ENCODE measurements at regions not wholly inside any gene's neighbourhood (a gene's known extent, or its start where the extent isn't known, plus 50 kb on each side); places are given as distances from the start of the nearest gene placed in this dataset.
A peak's percentile ranks its signal among the peaks of the same experiment; 100 is the strongest.
"Not testable (repeated sequence)": the region's sequence is repeated elsewhere in the genome, so short reads cannot be mapped to it uniquely, and the experiment has no call there.

GRCh38 chr13:90891329-90891728 lies 456.2 kb upstream of the MIR17HG start:
- ATAC-seq (no peak), DNase-seq (ENCODE audit: extremely low read depth in 1 of 4, low spot score in 3 of 4) (no peak), FAIRE-seq (no peak)
- no peaks in the 10 kb centered on the region for H3K9me1 ChIP-seq (ENCODE audit: control insufficient read depth, insufficient read depth, low read length)
- H3K4me3 ChIP-seq: no peak overlapping the region
- no peaks in the 10 kb centered on the region; the same call in 1 of the 2 replicates for H3K9me3 ChIP-seq (replicated peaks; ENCODE audit: control insufficient read depth, insufficient read depth, low read depth, low read length)
- ChIA-PET POLR2A (no interaction called here), CTCF (ENCODE audit: low intra/inter-chr PET ratio) (no interaction called here)
- TF ChIP-seq ZNF699 (CRISPR knock-in tag; IDR thresholded peaks at IDR 0.05; ENCODE audit: insufficient replicate concordance) (peak; percentile 43), ZNF121 (CRISPR knock-in tag; conservative IDR thresholded peaks at IDR 0.05) (0 out of 2 replicates have a peak, but pooled peaks have one; percentile 22), ZNF76 (CRISPR knock-in tag; IDR thresholded peaks at IDR 0.05; ENCODE audit: borderline replicate concordance) (no peak), CREBBP (IDR thresholded peaks at IDR 0.05; ENCODE audit: low read depth, low read length) (peak; percentile 56)
- 0% methylated on average over 2 of the region's 2 CpGs for WGBS (ENCODE audit: insufficient coverage, low coverage, missing lambda C conversion rate)
- no peaks in the 10 kb centered on the region for H3K27me3 ChIP-seq (ENCODE audit: control insufficient read depth in 2 of 2, insufficient read depth in 2 of 2, low read length in 2 of 2)
- no peak overlapping the region for H3K27ac ChIP-seq (ENCODE audit: extremely low read depth, low read depth, low read length)
- no TSS peak for BruUV-seq (replicated peaks)
- no peak overlapping the region for H2AFZ ChIP-seq (ENCODE audit: low read depth, low read length)
- H3K4me2 ChIP-seq (ENCODE audit: insufficient read depth, low read length): no peak overlapping the region
- intact Hi-C loops (cut with micrococcal nuclease) (no loop called here), in situ Hi-C loops (cut with MboI) (no loop called here)
- H4K20me1 ChIP-seq (replicated peaks; ENCODE audit: control insufficient read depth, insufficient read depth, low read length): no peaks in the 10 kb centered on the region
- H3K36me3 ChIP-seq (ENCODE audit: control insufficient read depth, insufficient read depth, low read length): no peaks in the 10 kb centered on the region
- H3K4me1 ChIP-seq (replicated peaks in 1 of 2; ENCODE audit: control insufficient read depth in 2 of 2, insufficient read depth in 2 of 2, low read length in 2 of 2): no peaks in the 10 kb centered on the region
- no peak overlapping the region for H3K9ac ChIP-seq (ENCODE audit: insufficient read depth in 1 of 2, low read depth in 2 of 2, low read length in 2 of 2)
- H3K79me2 ChIP-seq (ENCODE audit: control insufficient read depth, insufficient read depth, low read length): no peaks in the 10 kb centered on the region

- H3K9ac ChIP-seq (ENCODE audit: insufficient read depth in 1 of 2, low read depth in 2 of 2, low read length in 2 of 2); H3K79me2 ChIP-seq (ENCODE audit: control insufficient read depth, insufficient read depth, low read length); DNase-seq (ENCODE audit: extremely low read depth in 1 of 4, low spot score in 3 of 4); FAIRE-seq; H3K27me3 ChIP-seq (ENCODE audit: control insufficient read depth in 2 of 2, insufficient read depth in 2 of 2, low read length in 2 of 2); ATAC-seq; H3K4me3 ChIP-seq; H3K4me2 ChIP-seq (ENCODE audit: insufficient read depth, low read length); H4K20me1 ChIP-seq (replicated peaks; ENCODE audit: control insufficient read depth, insufficient read depth, low read length); H3K4me1 ChIP-seq (replicated peaks in 1 of 2; ENCODE audit: control insufficient read depth in 2 of 2, insufficient read depth in 2 of 2, low read length in 2 of 2); BruUV-seq (replicated peaks); in situ Hi-C loops (cut with MboI); H2AFZ ChIP-seq (ENCODE audit: low read depth, low read length); H3K36me3 ChIP-seq (ENCODE audit: control insufficient read depth, insufficient read depth, low read length); POLR2A ChIA-PET; intact Hi-C loops (cut with micrococcal nuclease); H3K27ac ChIP-seq (ENCODE audit: extremely low read depth, low read depth, low read length); H3K9me3 ChIP-seq (replicated peaks; ENCODE audit: control insufficient read depth, insufficient read depth, low read depth, low read length); CTCF ChIA-PET (ENCODE audit: low intra/inter-chr PET ratio); H3K9me1 ChIP-seq (ENCODE audit: control insufficient read depth, insufficient read depth, low read length): not testable (repeated sequence)
- TF ChIP-seq ZNF184 (CRISPR knock-in tag; IDR thresholded peaks at IDR 0.05): peak; percentile 59; the same call in 1 of the 2 replicates
- 2% methylated on average over 6 of the region's 6 CpGs for WGBS (ENCODE audit: insufficient coverage, low coverage, missing lambda C conversion rate)
Measured at GRCh38 chr13:90893199-90893598, 454.3 kb upstream of the MIR17HG start.

All from K562 (cell line).